ENCODE measurements at regions not wholly inside any gene's neighbourhood (a gene's known extent, or its start where the extent isn't known, plus 50 kb on each side); places are given as distances from the start of the nearest gene placed in this dataset.

DNA sequence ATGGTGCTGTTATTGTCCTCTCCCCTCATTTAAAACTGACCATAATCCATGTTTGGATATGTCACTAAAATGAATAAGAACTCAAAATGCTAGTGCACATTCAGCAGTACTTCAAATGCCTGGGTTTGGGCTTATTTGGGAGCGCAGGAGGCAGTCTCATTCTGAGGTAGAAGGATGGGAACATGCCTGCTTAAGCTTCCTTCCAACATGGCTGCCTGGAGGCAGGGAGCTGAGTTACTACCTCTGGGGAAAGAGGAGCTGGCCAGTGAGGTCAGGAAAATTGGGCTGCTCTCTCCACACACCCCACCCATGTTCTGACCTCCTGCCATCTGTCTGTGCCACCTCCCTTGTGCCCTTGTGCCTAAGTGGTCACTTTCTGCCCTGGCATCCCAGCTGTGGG, 85.7 kb downstream of the PTPRS start:
- WGBS (ENCODE audit: insufficient coverage), result no CpG with 5 or more reads among the region's 1 CpG
- Histone ChIP-seq H2AFZ (ENCODE audit: insufficient read depth, low read depth, low read length, poor library complexity, severe bottlenecking) (no peak overlapping the region), H3K27ac (ENCODE audit: low read length in 2 of 2) (no peak overlapping the region), H4K20me1 (ENCODE audit: control insufficient read depth, insufficient read depth, low read length, poor library complexity, severe bottlenecking) (no peaks in the 10 kb centered on the region), H3K79me2 (ENCODE audit: control insufficient read depth, insufficient read depth, low read length) (no peaks in the 10 kb centered on the region), H3K9ac (ENCODE audit: low read length) (no peak overlapping the region), H3K9me3 (ENCODE audit: control extremely low read depth in 1 of 3, control insufficient read depth in 2 of 3, insufficient read depth in 1 of 3, low read length in 2 of 3) (peaks cover 0 to 28% (median 25%) of the 10 kb centered on the region in 3 donors), H3K4me3 (ENCODE audit: control extremely low read depth in 1 of 5, extremely low read depth in 1 of 5, insufficient read depth in 1 of 5, low read depth in 2 of 5, low read length in 4 of 5) (no peak overlapping the region), H3K4me1 (ENCODE audit: control insufficient read depth in 2 of 2, insufficient read depth in 2 of 2, low read length in 2 of 2) (no peaks in the 10 kb centered on the region), H3K4me2 (replicated peaks; ENCODE audit: low read depth, low read length, poor library complexity, severe bottlenecking) (no peak overlapping the region), H3K36me3 (replicated peaks in 1 of 2; ENCODE audit: control extremely low read depth in 1 of 2, control insufficient read depth in 1 of 2, extremely low read depth in 1 of 2, insufficient read depth in 2 of 2, low read length in 1 of 2) (no peaks in the 10 kb centered on the region), H3K27me3 (replicated peaks in 1 of 4; ENCODE audit: control extremely low read depth in 1 of 4, control insufficient read depth in 3 of 4, insufficient read depth in 4 of 4, low read length in 3 of 4) (no peaks in the 10 kb centered on the region)
- Mint-ChIP-seq H3K4me3 (no peak overlapping the region), H3K27ac (no peak overlapping the region), H3K9me3 (ENCODE audit: insufficient read depth) (peaks cover 4% of the 10 kb centered on the region), H3K27me3 (no peaks in the 10 kb centered on the region), H3K4me1 (no peaks in the 10 kb centered on the region)
- no peak for ATAC-seq (ENCODE audit: low read depth)
- POLR2A ChIA-PET, result no interaction called here
- DNase-seq, result no peak
- TF ChIP-seq EZH2 (IDR thresholded peaks at IDR 0.05; ENCODE audit: borderline replicate concordance, insufficient read depth, low read depth, low read length, poor library complexity, severe bottlenecking), result no peak
- TF ChIP-seq, protein P1, sequence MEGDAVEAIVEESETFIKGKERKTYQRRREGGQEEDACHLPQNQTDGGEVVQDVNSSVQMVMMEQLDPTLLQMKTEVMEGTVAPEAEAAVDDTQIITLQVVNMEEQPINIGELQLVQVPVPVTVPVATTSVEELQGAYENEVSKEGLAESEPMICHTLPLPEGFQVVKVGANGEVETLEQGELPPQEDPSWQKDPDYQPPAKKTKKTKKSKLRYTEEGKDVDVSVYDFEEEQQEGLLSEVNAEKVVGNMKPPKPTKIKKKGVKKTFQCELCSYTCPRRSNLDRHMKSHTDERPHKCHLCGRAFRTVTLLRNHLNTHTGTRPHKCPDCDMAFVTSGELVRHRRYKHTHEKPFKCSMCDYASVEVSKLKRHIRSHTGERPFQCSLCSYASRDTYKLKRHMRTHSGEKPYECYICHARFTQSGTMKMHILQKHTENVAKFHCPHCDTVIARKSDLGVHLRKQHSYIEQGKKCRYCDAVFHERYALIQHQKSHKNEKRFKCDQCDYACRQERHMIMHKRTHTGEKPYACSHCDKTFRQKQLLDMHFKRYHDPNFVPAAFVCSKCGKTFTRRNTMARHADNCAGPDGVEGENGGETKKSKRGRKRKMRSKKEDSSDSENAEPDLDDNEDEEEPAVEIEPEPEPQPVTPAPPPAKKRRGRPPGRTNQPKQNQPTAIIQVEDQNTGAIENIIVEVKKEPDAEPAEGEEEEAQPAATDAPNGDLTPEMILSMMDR (IDR thresholded peaks at IDR 0.05), result no peak
- CTCF ChIA-PET, result no interaction called here
- intact Hi-C loops (cut with micrococcal nuclease), result no loop called here

DNA sequence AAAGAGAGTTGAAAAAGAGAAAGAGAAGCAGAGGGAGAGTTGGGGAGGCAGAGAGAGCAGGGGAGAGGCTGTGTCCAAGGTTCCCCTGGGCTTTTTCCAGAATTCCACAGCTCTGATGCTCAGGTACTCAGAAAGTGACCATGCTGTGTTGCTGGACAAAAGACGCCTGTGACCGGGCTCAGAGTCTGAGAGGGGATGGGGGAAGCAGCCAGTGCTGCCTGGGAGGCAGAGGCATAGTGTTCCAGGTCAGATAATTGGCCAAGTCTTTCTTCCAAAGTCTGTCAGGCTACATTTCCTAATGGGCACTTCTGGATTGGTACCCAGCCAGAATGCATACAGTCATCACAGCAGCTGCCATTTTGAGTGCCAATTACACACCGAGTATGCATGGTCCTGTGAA, 86.1 kb downstream of the PTPRS start:
- Histone ChIP-seq H3K36me3 (replicated peaks in 1 of 2; ENCODE audit: control extremely low read depth in 1 of 2, control insufficient read depth in 1 of 2, extremely low read depth in 1 of 2, insufficient read depth in 2 of 2, low read length in 1 of 2) (no peaks in the 10 kb centered on the region), H3K9ac (ENCODE audit: low read length) (no peak overlapping the region), H3K4me2 (replicated peaks; ENCODE audit: low read depth, low read length, poor library complexity, severe bottlenecking) (no peak overlapping the region), H3K4me1 (ENCODE audit: control insufficient read depth in 2 of 2, insufficient read depth in 2 of 2, low read length in 2 of 2) (no peaks in the 10 kb centered on the region), H3K79me2 (ENCODE audit: control insufficient read depth, insufficient read depth, low read length) (no peaks in the 10 kb centered on the region), H4K20me1 (ENCODE audit: control insufficient read depth, insufficient read depth, low read length, poor library complexity, severe bottlenecking) (no peaks in the 10 kb centered on the region), H3K27ac (ENCODE audit: low read length in 2 of 2) (no peak overlapping the region), H3K9me3 (ENCODE audit: control extremely low read depth in 1 of 3, control insufficient read depth in 2 of 3, insufficient read depth in 1 of 3, low read length in 2 of 3) (peaks cover 0 to 28% (median 25%) of the 10 kb centered on the region in 3 donors), H2AFZ (ENCODE audit: insufficient read depth, low read depth, low read length, poor library complexity, severe bottlenecking) (no peak overlapping the region), H3K4me3 (ENCODE audit: control extremely low read depth in 1 of 5, extremely low read depth in 1 of 5, insufficient read depth in 1 of 5, low read depth in 2 of 5, low read length in 4 of 5) (no peak overlapping the region), H3K27me3 (replicated peaks in 1 of 4; ENCODE audit: control extremely low read depth in 1 of 4, control insufficient read depth in 3 of 4, insufficient read depth in 4 of 4, low read length in 3 of 4) (no peaks in the 10 kb centered on the region)
- TF ChIP-seq, protein P1 (IDR thresholded peaks at IDR 0.05), result no peak
- no peak for TF ChIP-seq EZH2 (IDR thresholded peaks at IDR 0.05; ENCODE audit: borderline replicate concordance, insufficient read depth, low read depth, low read length, poor library complexity, severe bottlenecking)
- 78% methylated on average over 2 of the region's 3 CpGs for WGBS (ENCODE audit: insufficient coverage)
- ChIA-PET POLR2A (no interaction called here), CTCF (no interaction called here)
- Mint-ChIP-seq H3K4me1 (no peaks in the 10 kb centered on the region), H3K27me3 (no peaks in the 10 kb centered on the region), H3K27ac (no peak overlapping the region), H3K9me3 (ENCODE audit: insufficient read depth) (peaks cover 4% of the 10 kb centered on the region), H3K4me3 (no peak overlapping the region)
- no peak for ATAC-seq (ENCODE audit: low read depth)
- DNase-seq, result no peak
- intact Hi-C loops (cut with micrococcal nuclease), result no loop called here
